ENCODE measurements at regions not wholly inside any gene's neighbourhood (a gene's known extent, or its start where the extent isn't known, plus 50 kb on each side); places are given as distances from the start of the nearest gene placed in this dataset.

GRCh38 chr20:53685070-53685595 lies 91.5 kb upstream of the ZNF217 start:
- intact Hi-C loops (cut with DNase I; ENCODE audit: low total_unique reads) (loop anchor here (1.0 kb wide), 1 partner anchor 22 kb away; no protein-coding TSS in a partner anchor), in situ Hi-C loops (cut with MboI; ENCODE audit: low sequenced_read_pairs in 4 of 4) (no loop called here)
- H3K27ac ChIP-seq: no peak overlapping the region
- no peaks in the 10 kb centered on the region for H3K4me1 ChIP-seq
- H3K27me3 ChIP-seq: no peaks in the 10 kb centered on the region
- TF ChIP-seq POLR2A (IDR thresholded peaks at IDR 0.05): no peak
- no peak for TF ChIP-seq CTCF (IDR thresholded peaks at IDR 0.05 in 4 of 5, conservative IDR thresholded peaks at IDR 0.05 in 1 of 5)
- ATAC-seq: no peak
- DNase-seq: no peak
- H3K9me3 ChIP-seq: no peaks in the 10 kb centered on the region
- no peak overlapping the region for H3K4me3 ChIP-seq
- no peaks in the 10 kb centered on the region for H3K36me3 ChIP-seq

GRCh38 chr20:53683506-53683905 lies 89.9 kb upstream of the ZNF217 start:
- DNase-seq (no peak), ATAC-seq (no peak)
- Histone ChIP-seq H3K36me3 (no peaks in the 10 kb centered on the region), H3K27me3 (no peaks in the 10 kb centered on the region), H3K27ac (no peak overlapping the region), H3K4me3 (no peak overlapping the region), H3K9me3 (no peaks in the 10 kb centered on the region), H3K4me1 (peaks cover 0 to 5% of the 10 kb centered on the region in 2 donors)
- in situ Hi-C loops (cut with MboI; ENCODE audit: low sequenced_read_pairs in 4 of 4) (no loop called here), intact Hi-C loops (cut with DNase I; ENCODE audit: low total_unique reads) (no loop called here)
- TF ChIP-seq CTCF (IDR thresholded peaks at IDR 0.05 in 4 of 5, conservative IDR thresholded peaks at IDR 0.05 in 1 of 5) (no peak), POLR2A (IDR thresholded peaks at IDR 0.05) (no peak)

GRCh38 chr20:53681352-53682212 lies 87.9 kb upstream of the ZNF217 start:
- Histone ChIP-seq H3K27me3 (no peaks in the 10 kb centered on the region), H3K27ac (no peak overlapping the region), H3K4me1 (peaks cover 0 to 8% of the 10 kb centered on the region in 2 donors), H3K9me3 (no peaks in the 10 kb centered on the region), H3K36me3 (no peaks in the 10 kb centered on the region), H3K4me3 (no peak overlapping the region)
- TF ChIP-seq POLR2A (IDR thresholded peaks at IDR 0.05) (no peak), CTCF (IDR thresholded peaks at IDR 0.05 in 4 of 5, conservative IDR thresholded peaks at IDR 0.05 in 1 of 5) (no peak)
- intact Hi-C loops (cut with DNase I; ENCODE audit: low total_unique reads): no loop called here
- DNase-seq: no peak
- no peak for ATAC-seq
- in situ Hi-C loops (cut with MboI; ENCODE audit: low sequenced_read_pairs in 4 of 4): no loop called here

GRCh38 chr20:53679597-53680309 lies 86.1 kb upstream of the ZNF217 start:
- Histone ChIP-seq H3K27me3 (no peaks in the 10 kb centered on the region), H3K9me3 (no peaks in the 10 kb centered on the region), H3K27ac (no peak overlapping the region), H3K36me3 (no peaks in the 10 kb centered on the region), H3K4me3 (no peak overlapping the region), H3K4me1 (peaks cover 0 to 8% of the 10 kb centered on the region in 2 donors)
- DNase-seq: no peak
- in situ Hi-C loops (cut with MboI; ENCODE audit: low sequenced_read_pairs in 4 of 4) (no loop called here), intact Hi-C loops (cut with DNase I; ENCODE audit: low total_unique reads) (no loop called here)
- no peak for ATAC-seq
- TF ChIP-seq CTCF (IDR thresholded peaks at IDR 0.05 in 4 of 5, conservative IDR thresholded peaks at IDR 0.05 in 1 of 5) (no peak), POLR2A (IDR thresholded peaks at IDR 0.05) (no peak)

All from gastrocnemius medialis (tissue), 4 donors.